Ovary (tissue), 3 donors: ENCODE measurements at regions not wholly inside any gene's neighbourhood (a gene's known extent, or its start where the extent isn't known, plus 50 kb on each side); places are given as distances from the start of the nearest gene placed in this dataset.

Experiments used
- EP300 ChIP-seq: sonication (generic); formaldehyde crosslinking; IDR thresholded peaks from one replicate; pipeline ENCODE4 v1.6.1; 2017; ENCODE audit warnings: antibody characterized with exemption
- TF ChIP-seq, protein P1 (sequence below), 3 donors: fragments of 450-650 bp in 2 of 3; fragments of 200-600 bp in 1 of 3; IDR thresholded peaks; one replicate each; pipeline versions ENCODE4 v1.5.1 to v1.8.0; 2016 to 2022; ENCODE audit warnings: antibody characterized with exemption in 3 of 3, mild to moderate bottlenecking in 1 of 3
- donor health status: DM: no; HTN: no; CAD: no.

DNA sequence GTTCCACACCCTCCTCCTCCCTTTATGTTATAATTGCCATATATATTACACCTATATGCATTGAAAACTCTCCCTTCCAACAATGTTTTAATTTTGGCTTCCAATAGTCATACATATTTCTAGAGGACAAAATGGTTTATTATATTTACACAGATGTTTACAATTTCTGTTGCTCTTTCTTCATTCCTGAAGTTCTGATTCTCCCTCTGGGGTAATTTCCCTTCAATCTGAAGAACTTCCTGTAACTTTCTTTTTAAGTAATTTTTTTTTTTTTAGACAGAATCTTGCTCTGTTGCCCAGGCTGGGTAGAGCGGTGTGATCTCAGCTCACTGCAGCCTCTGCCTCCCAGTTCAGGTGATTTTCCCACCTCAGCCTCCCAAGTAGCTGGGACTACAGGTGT is 173.0 kb upstream of the MAP1B start:
- TF ChIP-seq, protein P1, sequence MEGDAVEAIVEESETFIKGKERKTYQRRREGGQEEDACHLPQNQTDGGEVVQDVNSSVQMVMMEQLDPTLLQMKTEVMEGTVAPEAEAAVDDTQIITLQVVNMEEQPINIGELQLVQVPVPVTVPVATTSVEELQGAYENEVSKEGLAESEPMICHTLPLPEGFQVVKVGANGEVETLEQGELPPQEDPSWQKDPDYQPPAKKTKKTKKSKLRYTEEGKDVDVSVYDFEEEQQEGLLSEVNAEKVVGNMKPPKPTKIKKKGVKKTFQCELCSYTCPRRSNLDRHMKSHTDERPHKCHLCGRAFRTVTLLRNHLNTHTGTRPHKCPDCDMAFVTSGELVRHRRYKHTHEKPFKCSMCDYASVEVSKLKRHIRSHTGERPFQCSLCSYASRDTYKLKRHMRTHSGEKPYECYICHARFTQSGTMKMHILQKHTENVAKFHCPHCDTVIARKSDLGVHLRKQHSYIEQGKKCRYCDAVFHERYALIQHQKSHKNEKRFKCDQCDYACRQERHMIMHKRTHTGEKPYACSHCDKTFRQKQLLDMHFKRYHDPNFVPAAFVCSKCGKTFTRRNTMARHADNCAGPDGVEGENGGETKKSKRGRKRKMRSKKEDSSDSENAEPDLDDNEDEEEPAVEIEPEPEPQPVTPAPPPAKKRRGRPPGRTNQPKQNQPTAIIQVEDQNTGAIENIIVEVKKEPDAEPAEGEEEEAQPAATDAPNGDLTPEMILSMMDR (IDR thresholded peaks at IDR 0.05), result no peak
- no peak for TF ChIP-seq EP300
